ENCODE measurements at regions not wholly inside any gene's neighbourhood (a gene's known extent, or its start where the extent isn't known, plus 50 kb on each side); places are given as distances from the start of the nearest gene placed in this dataset.

DNA sequence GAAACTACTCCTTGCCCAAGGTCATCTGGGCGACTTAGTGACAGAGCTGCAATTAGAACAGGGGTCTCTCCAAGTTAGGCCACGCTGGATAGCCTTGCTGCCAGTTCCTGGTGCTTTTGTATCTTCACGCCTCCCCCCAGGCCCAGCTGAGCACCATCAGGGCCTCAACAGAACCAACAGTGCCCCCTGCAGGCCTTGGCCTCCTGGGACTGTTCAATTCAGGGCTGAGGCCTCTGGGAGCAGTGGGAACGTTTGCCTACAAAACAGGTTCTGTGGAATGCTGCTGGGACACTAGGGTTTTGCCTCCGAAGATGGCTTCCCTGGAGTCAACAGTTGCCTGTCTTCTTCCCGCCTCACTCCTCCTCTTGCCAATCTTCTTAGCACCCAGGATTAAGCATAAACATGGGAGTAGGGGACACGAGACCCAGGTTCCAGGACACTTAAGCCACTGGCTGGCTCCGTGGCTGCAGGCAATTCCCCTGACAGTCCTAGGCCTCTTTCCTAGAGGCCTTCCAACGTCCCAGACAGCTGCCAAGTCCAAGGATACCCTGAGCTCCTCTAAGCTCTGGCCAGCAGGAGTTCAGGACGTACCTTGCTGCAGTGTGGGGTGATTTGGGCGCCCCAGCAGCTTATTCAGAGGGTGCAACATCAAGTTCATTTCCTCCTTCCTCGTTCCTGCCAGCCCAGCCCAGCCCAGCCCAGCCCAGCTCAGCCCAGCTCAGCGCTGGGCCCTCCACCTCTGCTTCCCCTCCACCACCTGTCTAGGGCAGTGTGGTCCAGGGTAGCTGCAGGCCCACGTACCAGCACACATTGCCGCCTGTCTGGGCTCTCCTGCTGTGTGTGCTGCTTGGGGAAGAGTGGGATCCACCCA, 246.6 kb upstream of the RPL38 start:
- TF ChIP-seq, protein P1, sequence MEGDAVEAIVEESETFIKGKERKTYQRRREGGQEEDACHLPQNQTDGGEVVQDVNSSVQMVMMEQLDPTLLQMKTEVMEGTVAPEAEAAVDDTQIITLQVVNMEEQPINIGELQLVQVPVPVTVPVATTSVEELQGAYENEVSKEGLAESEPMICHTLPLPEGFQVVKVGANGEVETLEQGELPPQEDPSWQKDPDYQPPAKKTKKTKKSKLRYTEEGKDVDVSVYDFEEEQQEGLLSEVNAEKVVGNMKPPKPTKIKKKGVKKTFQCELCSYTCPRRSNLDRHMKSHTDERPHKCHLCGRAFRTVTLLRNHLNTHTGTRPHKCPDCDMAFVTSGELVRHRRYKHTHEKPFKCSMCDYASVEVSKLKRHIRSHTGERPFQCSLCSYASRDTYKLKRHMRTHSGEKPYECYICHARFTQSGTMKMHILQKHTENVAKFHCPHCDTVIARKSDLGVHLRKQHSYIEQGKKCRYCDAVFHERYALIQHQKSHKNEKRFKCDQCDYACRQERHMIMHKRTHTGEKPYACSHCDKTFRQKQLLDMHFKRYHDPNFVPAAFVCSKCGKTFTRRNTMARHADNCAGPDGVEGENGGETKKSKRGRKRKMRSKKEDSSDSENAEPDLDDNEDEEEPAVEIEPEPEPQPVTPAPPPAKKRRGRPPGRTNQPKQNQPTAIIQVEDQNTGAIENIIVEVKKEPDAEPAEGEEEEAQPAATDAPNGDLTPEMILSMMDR (IDR thresholded peaks at IDR 0.05) = peak in 1 of 3 donors; percentile 8
- TF ChIP-seq POLR2A (IDR thresholded peaks at IDR 0.05) = no peak

Measured in breast epithelium (tissue), 3 donors.